HepG2 (cell line): ENCODE measurements at regions not wholly inside any gene's neighbourhood (a gene's known extent, or its start where the extent isn't known, plus 50 kb on each side); places are given as distances from the start of the nearest gene placed in this dataset.
A peak's percentile ranks its signal among the peaks of the same experiment; 100 is the strongest.

Experiments
- ATAC-seq: fragments of 200-7000 bp; cut with Tn5 transposase; 3 replicates; pipeline ENCODE4 v1.9.1; 2020; ENCODE audit warnings: mild to moderate bottlenecking, moderate library complexity
- BruUV-seq: library from RNA; stranded (reverse); fragments of 400-500 nt; replicated peaks from 2 replicates; lab custom pipeline; 2021; lab: Mats Ljungman, UMichigan
- CTCF ChIA-PET: fragments of 300-600 bp; formaldehyde crosslinking; extraction: SDS; loops from one replicate; lab custom pipeline; 2021; ENCODE audit warnings: low total read pairs, inconsistent platforms, low intra/inter-chr PET ratio; lab: Yijun Ruan, JAX
- POLR2A ChIA-PET: fragments of 350-600 bp; sonication (Branson Sonifier 250); formaldehyde crosslinking; loops from one replicate; lab custom pipeline; 2020; ENCODE audit warnings: antibody characterized with exemption, inconsistent platforms; lab: Yijun Ruan, JAX
- DNase-seq: peaks from one replicate; pipeline ENCODE4 v3.0.0-alpha.2; 2015; ENCODE audit warnings: low spot score
- FAIRE-seq: peaks from 3 replicates; lab custom pipeline; 2011; peaks lifted over from hg19 to GRCh38; lab: Jason Lieb, UNC
- H2AFZ ChIP-seq: one replicate; pipeline ENCODE4 v1.6.1; 2011; ENCODE audit warnings: low read length, inconsistent platforms
- H3K27ac ChIP-seq: fragments of 300-600 bp; 3 replicates; pipeline ENCODE4 v1.8.0; 2011; ENCODE audit warnings: mixed run types, mild to moderate bottlenecking, mixed read lengths, low read length, inconsistent platforms; ENCODE audit not compliant: insufficient read depth; ENCODE audit errors: extremely low read length
- H3K27me3 ChIP-seq, 2 experiments: fragments of 200-600 bp in 1 of 2; 2 replicates in 1 of 2; 3 replicates in 1 of 2; pipeline versions ENCODE4 v1.6.0 to v1.8.0; 2011; ENCODE audit warnings: low read length in 2 of 2, mild to moderate bottlenecking in 2 of 2, moderate library complexity in 2 of 2, inconsistent platforms in 1 of 2; ENCODE audit not compliant: insufficient read depth in 2 of 2, control insufficient read depth in 1 of 2
- H3K36me3 ChIP-seq, 2 experiments: fragments of 200-600 bp in 1 of 2; replicated peaks in 1 of 2; 2 replicates in 1 of 2; 3 replicates in 1 of 2; pipeline versions ENCODE4 v1.5.1 to v1.8.0; 2011; ENCODE audit warnings: low read length in 2 of 2, inconsistent platforms in 1 of 2; ENCODE audit not compliant: insufficient read depth in 2 of 2, control insufficient read depth in 1 of 2
- H3K4me1 ChIP-seq: 2 replicates; pipeline ENCODE4 v1.5.1; 2012; ENCODE audit warnings: low read length, inconsistent platforms; ENCODE audit not compliant: insufficient read depth
- H3K4me2 ChIP-seq: 2 replicates; pipeline ENCODE4 v1.6.0; 2011; ENCODE audit warnings: low read depth, low read length, inconsistent platforms
- H3K4me3 ChIP-seq, 3 experiments: fragments of 200-600 bp in 1 of 3; sonication (generic), shearing (Covaris generic) in 1 of 3; replicated peaks in 1 of 3; 2 replicates each; pipeline ENCODE4 v1.5.1; 2011 to 2016; ENCODE audit warnings: low read length in 3 of 3, inconsistent platforms in 2 of 3, low read depth in 2 of 3, mild to moderate bottlenecking in 2 of 3, control low read depth in 1 of 3, mixed read lengths in 1 of 3; ENCODE audit not compliant: insufficient read depth in 1 of 3
- H3K79me2 ChIP-seq: one replicate; pipeline ENCODE4 v1.6.1; 2011; ENCODE audit warnings: low read length, inconsistent platforms; ENCODE audit not compliant: insufficient read depth
- H3K9ac ChIP-seq: 2 replicates; pipeline ENCODE4 v1.6.0; 2011; ENCODE audit warnings: mild to moderate bottlenecking, low read depth, low read length, inconsistent platforms; ENCODE audit not compliant: insufficient read depth
- H3K9me3 ChIP-seq: 2 replicates; pipeline ENCODE4 v1.5.1; 2012; ENCODE audit warnings: mild to moderate bottlenecking, low read length
- H4K20me1 ChIP-seq: 2 replicates; pipeline ENCODE4 v1.6.0; 2011; ENCODE audit warnings: inconsistent platforms, mild to moderate bottlenecking, low read length, moderate library complexity; ENCODE audit not compliant: insufficient read depth
- EHMT2 ChIP-seq: fragments of 200-600 bp; sonication (generic); IDR thresholded peaks from 2 replicates; pipeline ENCODE4 v1.7.0; 2017; ENCODE audit warnings: antibody characterized with exemption, low read depth, low read length, borderline replicate concordance
- NCOA5 ChIP-seq: sonication (generic); formaldehyde crosslinking; IDR thresholded peaks from 2 replicates; pipeline ENCODE4 v1.4.0; 2020; ENCODE audit warnings: missing genetic modification reagents
- ZKSCAN1 ChIP-seq: fragments of 150-350 bp; IDR thresholded peaks from 2 replicates; pipeline ENCODE4 v1.6.1; 2014; ENCODE audit warnings: low read length
- ZNF768 ChIP-seq: sonication (generic); formaldehyde crosslinking; IDR thresholded peaks from 2 replicates; pipeline ENCODE4 v1.4.0; 2020; ENCODE audit warnings: missing genetic modification reagents
- WGBS: methylation state at CpG from one replicate; pipeline ENCODE4 v1.1.6; 2017; ENCODE audit warnings: low lambda C conversion rate; 5-methylcytosine and 5-hydroxymethylcytosine counted together
- in situ Hi-C: cut with HindIII; loops from 2 replicates; pipeline ENCODE4 v1.10.0; 2017; ENCODE audit warnings: low pct_unique_long_range_greater_than_20kb; ENCODE audit not compliant: extremely low pct_ligation_motif_present
- intact Hi-C: fragments of 100-400 bp; cut with micrococcal nuclease; formaldehyde crosslinking; loops from one replicate; pipeline ENCODE4 v1.10.0; 2022; ENCODE audit not compliant: unreplicated experiment
- TF ChIP-seq, protein P1 (sequence below): sonication (generic); formaldehyde crosslinking; IDR thresholded peaks from 2 replicates; pipeline ENCODE4 v1.4.0; 2020; ENCODE audit warnings: missing genetic modification reagents, low read depth, mild to moderate bottlenecking, borderline replicate concordance
- TF ChIP-seq, protein P2 (sequence below): sonication (generic); formaldehyde crosslinking; conservative IDR thresholded peaks from 2 replicates; pipeline ENCODE4 v1.4.0; 2020; ENCODE audit warnings: mild to moderate bottlenecking, missing genetic modification reagents, moderate library complexity
- TF ChIP-seq, protein P3 (sequence below): sonication (generic); formaldehyde crosslinking; IDR thresholded peaks from 2 replicates; pipeline ENCODE4 v1.4.0; 2020; ENCODE audit warnings: missing genetic modification reagents
- TF ChIP-seq, protein P4 (sequence below): sonication (generic); formaldehyde crosslinking; IDR thresholded peaks from 2 replicates; pipeline ENCODE4 v1.5.1; 2020; ENCODE audit warnings: mild to moderate bottlenecking, missing genetic modification reagents

DNA sequence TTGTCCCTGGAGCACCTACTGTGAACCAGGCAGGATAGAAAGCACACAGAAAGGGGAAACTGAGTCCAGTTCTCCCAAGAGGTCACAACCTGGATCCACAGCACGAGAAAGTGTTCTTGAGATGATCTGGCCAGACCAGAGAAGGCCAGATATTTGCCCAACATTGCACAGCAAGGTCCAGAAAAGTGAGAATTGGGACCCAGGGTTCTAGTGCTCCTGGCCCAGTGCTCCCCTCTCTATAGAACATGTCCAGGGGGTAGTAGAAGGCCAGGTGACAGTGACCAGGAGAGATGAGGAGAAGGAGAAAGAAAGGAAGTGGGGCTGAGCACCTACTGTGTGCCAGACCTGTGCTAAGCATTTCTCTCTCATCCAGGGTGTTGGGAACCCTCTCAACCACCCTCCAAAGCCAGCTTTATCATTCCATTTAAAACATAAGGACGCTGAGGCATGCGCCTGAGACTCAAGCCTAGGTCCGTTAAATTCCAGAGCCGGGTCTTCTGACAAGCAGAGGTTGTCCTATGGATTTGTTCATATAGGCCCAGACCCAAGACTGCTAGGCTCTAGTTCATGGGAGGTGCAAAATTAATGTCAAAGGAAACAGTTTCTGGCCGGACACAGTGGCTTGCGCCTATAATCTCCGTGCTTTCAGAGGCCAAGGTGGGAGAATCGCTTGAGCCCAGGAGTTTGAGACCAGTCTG lies 128.7 kb downstream of the MN1 start:
- ChIA-PET CTCF (no interaction called here), POLR2A (interaction anchor here (0.6 kb wide), 1 partner anchor 195 kb away, joined by 3 read pairs; no protein-coding TSS in a partner anchor)
- TF ChIP-seq, protein P1, sequence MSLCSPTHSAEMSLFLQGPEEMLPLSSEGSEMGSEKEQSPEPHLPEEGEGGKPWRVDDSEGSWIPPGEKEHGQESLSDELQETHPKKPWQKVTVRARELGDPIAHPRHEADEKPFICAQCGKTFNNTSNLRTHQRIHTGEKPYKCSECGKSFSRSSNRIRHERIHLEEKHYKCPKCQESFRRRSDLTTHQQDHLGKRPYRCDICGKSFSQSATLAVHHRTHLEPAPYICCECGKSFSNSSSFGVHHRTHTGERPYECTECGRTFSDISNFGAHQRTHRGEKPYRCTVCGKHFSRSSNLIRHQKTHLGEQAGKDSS = peak; percentile 87
- TF ChIP-seq EHMT2 = no peak
- no peak for TF ChIP-seq NCOA5 (CRISPR knock-in tag)
- TF ChIP-seq, protein P2, sequence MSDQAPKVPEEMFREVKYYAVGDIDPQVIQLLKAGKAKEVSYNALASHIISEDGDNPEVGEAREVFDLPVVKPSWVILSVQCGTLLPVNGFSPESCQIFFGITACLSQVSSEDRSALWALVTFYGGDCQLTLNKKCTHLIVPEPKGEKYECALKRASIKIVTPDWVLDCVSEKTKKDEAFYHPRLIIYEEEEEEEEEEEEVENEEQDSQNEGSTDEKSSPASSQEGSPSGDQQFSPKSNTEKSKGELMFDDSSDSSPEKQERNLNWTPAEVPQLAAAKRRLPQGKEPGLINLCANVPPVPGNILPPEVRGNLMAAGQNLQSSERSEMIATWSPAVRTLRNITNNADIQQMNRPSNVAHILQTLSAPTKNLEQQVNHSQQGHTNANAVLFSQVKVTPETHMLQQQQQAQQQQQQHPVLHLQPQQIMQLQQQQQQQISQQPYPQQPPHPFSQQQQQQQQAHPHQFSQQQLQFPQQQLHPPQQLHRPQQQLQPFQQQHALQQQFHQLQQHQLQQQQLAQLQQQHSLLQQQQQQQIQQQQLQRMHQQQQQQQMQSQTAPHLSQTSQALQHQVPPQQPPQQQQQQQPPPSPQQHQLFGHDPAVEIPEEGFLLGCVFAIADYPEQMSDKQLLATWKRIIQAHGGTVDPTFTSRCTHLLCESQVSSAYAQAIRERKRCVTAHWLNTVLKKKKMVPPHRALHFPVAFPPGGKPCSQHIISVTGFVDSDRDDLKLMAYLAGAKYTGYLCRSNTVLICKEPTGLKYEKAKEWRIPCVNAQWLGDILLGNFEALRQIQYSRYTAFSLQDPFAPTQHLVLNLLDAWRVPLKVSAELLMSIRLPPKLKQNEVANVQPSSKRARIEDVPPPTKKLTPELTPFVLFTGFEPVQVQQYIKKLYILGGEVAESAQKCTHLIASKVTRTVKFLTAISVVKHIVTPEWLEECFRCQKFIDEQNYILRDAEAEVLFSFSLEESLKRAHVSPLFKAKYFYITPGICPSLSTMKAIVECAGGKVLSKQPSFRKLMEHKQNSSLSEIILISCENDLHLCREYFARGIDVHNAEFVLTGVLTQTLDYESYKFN (CRISPR knock-in tag) = no peak
- TF ChIP-seq, protein P3, sequence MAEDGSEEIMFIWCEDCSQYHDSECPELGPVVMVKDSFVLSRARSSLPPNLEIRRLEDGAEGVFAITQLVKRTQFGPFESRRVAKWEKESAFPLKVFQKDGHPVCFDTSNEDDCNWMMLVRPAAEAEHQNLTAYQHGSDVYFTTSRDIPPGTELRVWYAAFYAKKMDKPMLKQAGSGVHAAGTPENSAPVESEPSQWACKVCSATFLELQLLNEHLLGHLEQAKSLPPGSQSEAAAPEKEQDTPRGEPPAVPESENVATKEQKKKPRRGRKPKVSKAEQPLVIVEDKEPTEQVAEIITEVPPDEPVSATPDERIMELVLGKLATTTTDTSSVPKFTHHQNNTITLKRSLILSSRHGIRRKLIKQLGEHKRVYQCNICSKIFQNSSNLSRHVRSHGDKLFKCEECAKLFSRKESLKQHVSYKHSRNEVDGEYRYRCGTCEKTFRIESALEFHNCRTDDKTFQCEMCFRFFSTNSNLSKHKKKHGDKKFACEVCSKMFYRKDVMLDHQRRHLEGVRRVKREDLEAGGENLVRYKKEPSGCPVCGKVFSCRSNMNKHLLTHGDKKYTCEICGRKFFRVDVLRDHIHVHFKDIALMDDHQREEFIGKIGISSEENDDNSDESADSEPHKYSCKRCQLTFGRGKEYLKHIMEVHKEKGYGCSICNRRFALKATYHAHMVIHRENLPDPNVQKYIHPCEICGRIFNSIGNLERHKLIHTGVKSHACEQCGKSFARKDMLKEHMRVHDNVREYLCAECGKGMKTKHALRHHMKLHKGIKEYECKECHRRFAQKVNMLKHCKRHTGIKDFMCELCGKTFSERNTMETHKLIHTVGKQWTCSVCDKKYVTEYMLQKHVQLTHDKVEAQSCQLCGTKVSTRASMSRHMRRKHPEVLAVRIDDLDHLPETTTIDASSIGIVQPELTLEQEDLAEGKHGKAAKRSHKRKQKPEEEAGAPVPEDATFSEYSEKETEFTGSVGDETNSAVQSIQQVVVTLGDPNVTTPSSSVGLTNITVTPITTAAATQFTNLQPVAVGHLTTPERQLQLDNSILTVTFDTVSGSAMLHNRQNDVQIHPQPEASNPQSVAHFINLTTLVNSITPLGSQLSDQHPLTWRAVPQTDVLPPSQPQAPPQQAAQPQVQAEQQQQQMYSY (CRISPR knock-in tag) = peak; percentile 90
- peak; percentile 69 for TF ChIP-seq ZKSCAN1
- peak; percentile 87 for TF ChIP-seq ZNF768 (CRISPR knock-in tag)
- TF ChIP-seq, protein P4, sequence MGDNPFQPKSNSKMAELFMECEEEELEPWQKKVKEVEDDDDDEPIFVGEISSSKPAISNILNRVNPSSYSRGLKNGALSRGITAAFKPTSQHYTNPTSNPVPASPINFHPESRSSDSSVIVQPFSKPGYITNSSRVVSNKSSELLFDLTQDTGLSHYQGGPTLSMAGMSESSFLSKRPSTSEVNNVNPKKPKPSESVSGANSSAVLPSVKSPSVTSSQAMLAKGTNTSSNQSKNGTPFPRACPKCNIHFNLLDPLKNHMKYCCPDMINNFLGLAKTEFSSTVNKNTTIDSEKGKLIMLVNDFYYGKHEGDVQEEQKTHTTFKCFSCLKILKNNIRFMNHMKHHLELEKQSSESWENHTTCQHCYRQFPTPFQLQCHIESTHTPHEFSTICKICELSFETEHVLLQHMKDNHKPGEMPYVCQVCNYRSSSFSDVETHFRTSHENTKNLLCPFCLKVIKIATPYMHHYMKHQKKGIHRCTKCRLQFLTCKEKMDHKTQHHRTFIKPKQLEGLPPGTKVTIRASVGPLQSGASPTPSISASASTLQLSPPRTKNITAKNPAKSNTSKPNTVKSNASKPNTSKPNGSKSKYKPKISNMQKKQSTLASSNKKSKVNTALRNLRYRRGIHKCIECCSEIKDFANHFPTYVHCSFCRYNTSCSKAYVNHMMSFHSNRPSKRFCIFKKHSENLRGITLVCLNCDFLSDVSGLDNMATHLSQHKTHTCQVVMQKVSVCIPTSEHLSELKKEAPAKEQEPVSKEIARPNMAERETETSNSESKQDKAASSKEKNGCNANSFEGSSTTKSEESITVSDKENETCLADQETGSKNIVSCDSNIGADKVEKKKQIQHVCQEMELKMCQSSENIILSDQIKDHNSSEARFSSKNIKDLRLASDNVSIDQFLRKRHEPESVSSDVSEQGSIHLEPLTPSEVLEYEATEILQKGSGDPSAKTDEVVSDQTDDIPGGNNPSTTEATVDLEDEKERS (CRISPR knock-in tag) = no peak
- Histone ChIP-seq H2AFZ (no peak overlapping the region), H3K9me3 (peaks cover 5% of the 10 kb centered on the region; the same call in 1 of the 2 replicates), H4K20me1 (no peaks in the 10 kb centered on the region), H3K27ac (no peak overlapping the region), H3K79me2 (no peaks in the 10 kb centered on the region), H3K4me2 (no peak overlapping the region), H3K36me3 (no peaks in the 10 kb centered on the region), H3K27me3 (0 out of 5 replicates have a peak, but pooled peaks cover 0 to 6% of the 10 kb centered on the region in 2 experiments), H3K4me3 (no peak overlapping the region), H3K9ac (no peak overlapping the region), H3K4me1 (peaks cover 73% of the 10 kb centered on the region)
- no TSS peak for BruUV-seq
- no peak for DNase-seq
- FAIRE-seq = no peak
- in situ Hi-C loops (no loop called here), intact Hi-C loops (no loop called here)
- no peak for ATAC-seq
- 83% methylated on average over 9 of the region's 9 CpGs for WGBS
